Liver (tissue), 7 donors: ENCODE measurements at regions not wholly inside any gene's neighbourhood (a gene's known extent, or its start where the extent isn't known, plus 50 kb on each side); places are given as distances from the start of the nearest gene placed in this dataset.

ENCODE experiments used
- DNase-seq: peaks from one replicate; pipeline ENCODE4 v3.0.0-alpha.2; 2017; ENCODE audit warnings: low spot score
- H3K27ac ChIP-seq, 2 donors: one replicate each; pipeline ENCODE4 v1.7.0; 2013; ENCODE audit warnings: inconsistent platforms in 2 of 2, low read length in 2 of 2, control low read depth in 1 of 2, low read depth in 1 of 2, mild to moderate bottlenecking in 1 of 2
- H3K27me3 ChIP-seq, 4 donors: one replicate each; pipeline versions ENCODE4 v1.6.1 to v1.7.0; 2013; ENCODE audit warnings: low read length in 3 of 4, inconsistent platforms in 1 of 4, mild to moderate bottlenecking in 1 of 4, moderate library complexity in 1 of 4; ENCODE audit not compliant: control insufficient read depth in 4 of 4, insufficient read depth in 4 of 4
- H3K36me3 ChIP-seq, 4 donors: one replicate each; pipeline versions ENCODE4 v1.6.1 to v1.7.0; 2013; ENCODE audit warnings: low read length in 3 of 4, mild to moderate bottlenecking in 3 of 4, low read depth in 1 of 4, moderate library complexity in 1 of 4; ENCODE audit not compliant: control insufficient read depth in 4 of 4, insufficient read depth in 3 of 4
- H3K4me1 ChIP-seq, 4 donors: one replicate each; pipeline versions ENCODE4 v1.6.1 to v1.7.0; 2013; ENCODE audit warnings: low read length in 3 of 4, mild to moderate bottlenecking in 3 of 4, moderate library complexity in 1 of 4; ENCODE audit not compliant: control insufficient read depth in 4 of 4, insufficient read depth in 4 of 4
- H3K4me3 ChIP-seq, 3 donors: one replicate each; pipeline versions ENCODE4 v1.6.1 to v1.7.0; 2013; ENCODE audit warnings: low read length in 3 of 3, control low read depth in 1 of 3, low read depth in 1 of 3, mild to moderate bottlenecking in 1 of 3
- H3K9ac ChIP-seq, 2 donors: one replicate each; pipeline ENCODE4 v1.7.0; 2013; ENCODE audit warnings: low read length in 2 of 2, mild to moderate bottlenecking in 2 of 2, moderate library complexity in 2 of 2, control low read depth in 1 of 2, low read depth in 1 of 2
- H3K9me3 ChIP-seq, 4 donors: one replicate each; pipeline versions ENCODE4 v1.6.1 to v1.7.0; 2013; ENCODE audit warnings: low read length in 3 of 4; ENCODE audit not compliant: control insufficient read depth in 4 of 4
- EGR1 ChIP-seq, 2 donors: IDR thresholded peaks; 2 replicates each; pipeline ENCODE4 v1.6.1; 2016 to 2018; ENCODE audit warnings: antibody characterized with exemption in 2 of 2, low read depth in 2 of 2
- FOXA1 ChIP-seq: IDR thresholded peaks from 2 replicates; pipeline ENCODE4 v1.6.1; 2016; ENCODE audit warnings: antibody characterized with exemption
- GABPA ChIP-seq, 2 donors: IDR thresholded peaks in 1 of 2; conservative IDR thresholded peaks in 1 of 2; 2 replicates each; pipeline ENCODE4 v1.6.1; 2016; ENCODE audit warnings: antibody characterized with exemption in 2 of 2, mild to moderate bottlenecking in 1 of 2, moderate library complexity in 1 of 2
- HNF4A ChIP-seq, 2 donors: conservative IDR thresholded peaks; 2 replicates each; pipeline ENCODE4 v1.6.1; 2016; ENCODE audit warnings: antibody characterized with exemption in 2 of 2, mild to moderate bottlenecking in 2 of 2
- HNF4G ChIP-seq: IDR thresholded peaks from 2 replicates; pipeline ENCODE4 v1.6.1; 2016; ENCODE audit warnings: antibody characterized with exemption
- JUND ChIP-seq, 2 donors: IDR thresholded peaks; 2 replicates each; pipeline ENCODE4 v1.6.1; 2016; ENCODE audit warnings: antibody characterized with exemption in 2 of 2
- NR2F2 ChIP-seq: IDR thresholded peaks from 2 replicates; pipeline ENCODE4 v1.6.1; 2016; ENCODE audit warnings: antibody characterized with exemption
- RXRA ChIP-seq, 2 donors: IDR thresholded peaks; 2 replicates each; pipeline ENCODE4 v1.6.1; 2017 to 2018; ENCODE audit warnings: antibody characterized with exemption in 2 of 2, mild to moderate bottlenecking in 1 of 2
- SP1 ChIP-seq: IDR thresholded peaks from 2 replicates; pipeline ENCODE4 v1.6.1; 2018; ENCODE audit warnings: antibody characterized with exemption, mild to moderate bottlenecking
- TAF1 ChIP-seq: conservative IDR thresholded peaks from 2 replicates; pipeline ENCODE4 v1.6.1; 2016; ENCODE audit warnings: antibody characterized with exemption, mild to moderate bottlenecking
- WGBS: extraction: QIAGEN DNeasy Blood & Tissue Kit; methylation state at CpG from one replicate; pipeline ENCODE4 v1.1.7; 2013; 5-methylcytosine and 5-hydroxymethylcytosine counted together
- TF ChIP-seq, protein P1 (sequence below): IDR thresholded peaks from 2 replicates; pipeline ENCODE4 v1.6.1; 2016; ENCODE audit warnings: antibody characterized with exemption
- TF ChIP-seq, protein P2 (sequence below): IDR thresholded peaks from 2 replicates; pipeline ENCODE4 v1.6.1; 2016; ENCODE audit warnings: antibody characterized with exemption
- TF ChIP-seq, protein P3 (sequence below): IDR thresholded peaks from 2 replicates; pipeline ENCODE4 v1.6.1; 2016; ENCODE audit warnings: antibody characterized with exemption
- donor health status: healthy.
- donor health status: healthy.
- donor health status: healthy.
- donor health status: healthy.

DNA sequence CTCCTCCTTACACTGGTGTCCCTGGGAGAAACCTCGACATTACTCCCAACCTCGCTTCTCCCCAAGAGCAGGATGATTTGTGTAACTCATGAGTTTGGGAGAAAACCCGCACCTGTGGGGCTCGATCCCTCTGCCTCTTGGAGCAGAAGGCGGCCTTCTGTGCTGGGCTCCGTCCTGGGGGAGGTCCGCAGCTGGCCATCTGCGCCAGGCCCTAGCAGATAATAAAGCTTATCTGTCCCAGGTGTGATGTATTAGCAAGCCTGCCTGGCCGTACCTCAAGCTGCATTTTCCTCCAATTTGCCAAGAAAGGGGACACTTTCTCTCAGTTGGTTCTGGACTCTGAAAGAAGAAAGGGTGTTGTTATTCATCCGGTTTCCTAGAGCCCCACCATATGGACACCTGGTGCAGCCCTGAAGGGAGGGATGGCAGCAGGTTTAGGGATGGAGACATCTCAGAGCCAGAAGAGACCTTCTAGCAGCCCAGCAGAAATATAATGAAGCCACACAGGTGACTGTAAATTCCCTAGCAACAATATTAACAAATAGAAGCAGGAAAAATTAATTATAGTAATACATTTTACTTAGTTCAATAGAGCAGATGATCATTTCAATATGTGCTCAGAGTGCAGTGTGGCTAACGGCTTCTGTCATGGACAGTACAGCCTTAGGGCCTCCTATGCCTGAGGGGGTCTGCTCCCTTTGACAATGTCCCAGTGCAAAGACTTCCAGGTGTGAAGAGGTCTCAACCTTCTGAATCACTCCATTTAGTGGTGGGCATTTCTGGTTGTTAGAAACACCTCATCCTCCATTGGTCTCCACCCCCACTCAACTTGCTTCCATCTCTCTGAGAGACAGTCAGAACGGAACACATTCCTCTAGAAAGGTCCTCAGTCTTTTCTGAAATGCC is 94.8 kb downstream of the CPN2 start:
- TF ChIP-seq EGR1 (IDR thresholded peaks at IDR 0.05; ENCODE audit: low read depth in 2 of 2) (no peak), JUND (IDR thresholded peaks at IDR 0.05) (no peak), TAF1 (no peak), FOXA1 (no peak), GABPA (IDR thresholded peaks at IDR 0.05 in 1 of 2, conservative IDR thresholded peaks at IDR 0.05 in 1 of 2) (no peak), HNF4A (conservative IDR thresholded peaks at IDR 0.05) (no peak)
- TF ChIP-seq, protein P1, sequence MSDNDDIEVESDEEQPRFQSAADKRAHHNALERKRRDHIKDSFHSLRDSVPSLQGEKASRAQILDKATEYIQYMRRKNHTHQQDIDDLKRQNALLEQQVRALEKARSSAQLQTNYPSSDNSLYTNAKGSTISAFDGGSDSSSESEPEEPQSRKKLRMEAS = no peak
- TF ChIP-seq, protein P2, sequence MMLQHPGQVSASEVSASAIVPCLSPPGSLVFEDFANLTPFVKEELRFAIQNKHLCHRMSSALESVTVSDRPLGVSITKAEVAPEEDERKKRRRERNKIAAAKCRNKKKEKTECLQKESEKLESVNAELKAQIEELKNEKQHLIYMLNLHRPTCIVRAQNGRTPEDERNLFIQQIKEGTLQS = no peak
- Histone ChIP-seq H3K9ac (no peak overlapping the region), H3K4me3 (no peak overlapping the region), H3K27ac (no peak overlapping the region), H3K36me3 (no peaks in the 10 kb centered on the region), H3K9me3 (no peaks in the 10 kb centered on the region), H3K4me1 (peaks cover 2 to 8% (median 5%) of the 10 kb centered on the region in 4 donors), H3K27me3 (no peaks in the 10 kb centered on the region)
- WGBS = 93% methylated on average over 12 of the region's 12 CpGs
- peak; percentile 25 for DNase-seq

DNA sequence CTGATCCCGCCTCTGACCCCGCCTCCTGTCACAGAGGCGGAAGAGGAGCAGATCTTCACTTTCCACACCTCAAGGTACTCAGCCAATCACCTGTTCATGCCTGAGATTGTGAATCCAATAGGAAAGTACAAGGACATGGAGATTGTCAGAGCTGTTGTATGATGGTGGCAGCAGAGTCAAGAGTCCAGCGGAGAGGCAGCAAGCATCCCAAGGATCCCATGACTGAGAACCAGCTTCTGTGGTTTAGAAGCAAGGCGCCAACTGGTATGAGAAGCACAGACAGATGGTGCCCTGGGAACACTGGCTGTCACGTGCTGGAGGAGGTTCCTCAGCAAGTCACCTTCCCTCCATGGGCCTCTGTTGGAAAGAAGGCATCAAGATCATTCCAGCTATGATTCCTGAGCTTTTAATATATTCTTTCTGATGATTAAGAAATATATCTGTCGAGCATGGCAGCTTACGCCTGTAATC is 93.9 kb downstream of the CPN2 start:
- WGBS = 95% methylated on average over 8 of the region's 8 CpGs
- Histone ChIP-seq H3K36me3 (no peaks in the 10 kb centered on the region), H3K27ac (no peak overlapping the region), H3K4me1 (peaks cover 2 to 17% (median 10%) of the 10 kb centered on the region in 4 donors), H3K4me3 (no peak overlapping the region), H3K9ac (no peak overlapping the region), H3K27me3 (no peaks in the 10 kb centered on the region), H3K9me3 (no peaks in the 10 kb centered on the region)
- no peak for TF ChIP-seq SP1
- no peak for TF ChIP-seq FOXA1
- TF ChIP-seq, protein P3, sequence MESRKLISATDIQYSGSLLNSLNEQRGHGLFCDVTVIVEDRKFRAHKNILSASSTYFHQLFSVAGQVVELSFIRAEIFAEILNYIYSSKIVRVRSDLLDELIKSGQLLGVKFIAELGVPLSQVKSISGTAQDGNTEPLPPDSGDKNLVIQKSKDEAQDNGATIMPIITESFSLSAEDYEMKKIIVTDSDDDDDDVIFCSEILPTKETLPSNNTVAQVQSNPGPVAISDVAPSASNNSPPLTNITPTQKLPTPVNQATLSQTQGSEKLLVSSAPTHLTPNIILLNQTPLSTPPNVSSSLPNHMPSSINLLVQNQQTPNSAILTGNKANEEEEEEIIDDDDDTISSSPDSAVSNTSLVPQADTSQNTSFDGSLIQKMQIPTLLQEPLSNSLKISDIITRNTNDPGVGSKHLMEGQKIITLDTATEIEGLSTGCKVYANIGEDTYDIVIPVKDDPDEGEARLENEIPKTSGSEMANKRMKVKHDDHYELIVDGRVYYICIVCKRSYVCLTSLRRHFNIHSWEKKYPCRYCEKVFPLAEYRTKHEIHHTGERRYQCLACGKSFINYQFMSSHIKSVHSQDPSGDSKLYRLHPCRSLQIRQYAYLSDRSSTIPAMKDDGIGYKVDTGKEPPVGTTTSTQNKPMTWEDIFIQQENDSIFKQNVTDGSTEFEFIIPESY = no peak
- TF ChIP-seq TAF1 = no peak
- TF ChIP-seq, protein P2 = no peak
- no peak for TF ChIP-seq EGR1 (IDR thresholded peaks at IDR 0.05; ENCODE audit: low read depth in 2 of 2)
- TF ChIP-seq NR2F2 = no peak
- peak; percentile 30 for DNase-seq

DNA sequence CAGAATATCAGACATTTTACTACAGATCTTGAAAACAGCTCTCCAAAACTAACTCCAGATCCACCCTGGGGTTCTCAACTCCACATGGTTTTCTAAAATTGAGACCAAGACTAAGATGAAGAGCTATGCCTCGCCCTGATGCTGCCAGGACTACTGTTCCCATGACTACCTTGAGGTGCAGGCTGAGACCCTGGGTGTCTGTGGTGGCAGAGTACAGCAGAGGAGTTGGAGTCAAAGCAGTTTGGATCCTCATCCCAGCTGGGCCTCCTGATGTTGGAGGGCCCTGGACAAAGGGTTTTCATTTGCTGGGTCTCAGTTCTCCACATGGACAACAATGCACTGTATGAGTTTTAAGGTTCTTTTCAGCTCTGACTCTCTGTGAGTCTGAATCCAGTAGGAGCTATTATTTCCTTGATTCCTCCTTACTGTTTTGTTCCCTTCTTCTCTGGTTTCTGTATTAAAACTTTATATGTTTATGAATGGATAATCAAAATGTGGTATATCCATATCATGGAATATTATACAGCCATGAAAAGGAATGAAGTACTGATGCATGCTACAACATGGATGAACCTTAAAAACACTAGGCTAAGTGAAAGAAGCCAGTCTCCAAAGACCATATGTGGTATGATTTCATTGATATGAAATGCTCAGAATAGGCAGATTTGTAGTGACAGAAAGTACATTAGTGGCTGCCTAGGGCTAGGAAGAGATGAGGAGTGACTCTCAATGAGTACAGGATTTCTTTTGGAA is 93.0 kb downstream of the CPN2 start:
- Histone ChIP-seq H3K9me3 (no peaks in the 10 kb centered on the region), H3K27me3 (no peaks in the 10 kb centered on the region)

More for the DNA sequence above, 93.0 kb downstream of the CPN2 start:
- H3K4me1 ChIP-seq = peaks cover 2 to 21% (median 10%) of the 10 kb centered on the region in 4 donors
- DNase-seq = peak; percentile 25
- no peak overlapping the region for H3K4me3 ChIP-seq
- H3K27ac ChIP-seq = no peak overlapping the region
- WGBS = 90% methylated on average over 1 of the region's 1 CpG
- TF ChIP-seq EGR1 (IDR thresholded peaks at IDR 0.05; ENCODE audit: low read depth in 2 of 2) (no peak), HNF4G (no peak), RXRA (IDR thresholded peaks at IDR 0.05) (no peak), NR2F2 (no peak)
- TF ChIP-seq, protein P3 = no peak
- H3K9ac ChIP-seq = no peak overlapping the region
- H3K36me3 ChIP-seq = no peaks in the 10 kb centered on the region
